Activated CD8-positive, alpha-beta T cell treated with anti-CD3 and anti-CD28 coated beads for 36 hours (primary cell): ENCODE measurements at regions not wholly inside any gene's neighbourhood (a gene's known extent, or its start where the extent isn't known, plus 50 kb on each side); places are given as distances from the start of the nearest gene placed in this dataset.

Experiments
- ATAC-seq: fragments of 200-7000 bp; cut with Tn5 transposase; one replicate; pipeline ENCODE4 v1.10.0; 2021; ENCODE audit warnings: mild to moderate bottlenecking, moderate library complexity
- CTCF ChIA-PET: fragments of 350-600 bp; sonication (Branson Sonifier 250); formaldehyde crosslinking; loops from one replicate; lab custom pipeline; 2021; ENCODE audit warnings: antibody characterized with exemption; lab: Charles Lee
- POLR2A ChIA-PET: fragments of 350-600 bp; sonication (Branson Sonifier 250); formaldehyde crosslinking; loops from one replicate; lab custom pipeline; 2021; ENCODE audit warnings: antibody characterized with exemption; lab: Charles Lee
- DNase-seq: peaks from one replicate; pipeline ENCODE4 v3.0.0-alpha.2; 2020
- H3K27ac Mint-ChIP-seq: one replicate; pipeline ENCODE4 v1.8.0; 2021; ENCODE audit warnings: mild to moderate bottlenecking, mixed read lengths
- H3K27me3 Mint-ChIP-seq: one replicate; pipeline ENCODE4 v1.8.0; 2021; ENCODE audit warnings: mixed read lengths
- H3K36me3 Mint-ChIP-seq: one replicate; pipeline ENCODE4 v1.8.0; 2021; ENCODE audit warnings: low read depth, mixed read lengths
- H3K4me1 Mint-ChIP-seq: one replicate; pipeline ENCODE4 v1.8.0; 2021; ENCODE audit warnings: low read depth, mixed read lengths
- H3K4me3 Mint-ChIP-seq: one replicate; pipeline ENCODE4 v1.8.0; 2021; ENCODE audit warnings: mild to moderate bottlenecking, moderate library complexity, mixed read lengths
- H3K9me3 Mint-ChIP-seq: one replicate; pipeline ENCODE4 v1.8.0; 2021; ENCODE audit warnings: mixed read lengths
- CTCF ChIP-seq: fragments of 200-600 bp; IDR thresholded peaks from one replicate; pipeline ENCODE4 v1.8.0; 2022; ENCODE audit warnings: antibody characterized with exemption, mild to moderate bottlenecking
- intact Hi-C: fragments of 100-400 bp; cut with micrococcal nuclease; formaldehyde crosslinking; loops from one replicate; pipeline ENCODE4 v1.10.0; 2022

GRCh38 chr4:32909736-32910135 lies 2189.6 kb downstream of the PCDH7 start:
- intact Hi-C loops = no loop called here
- Mint-ChIP-seq H3K4me3 (no peak overlapping the region), H3K27ac (no peak overlapping the region), H3K9me3 (peaks cover 14% of the 10 kb centered on the region), H3K27me3 (no peaks in the 10 kb centered on the region), H3K4me1 (no peaks in the 10 kb centered on the region), H3K36me3 (no peaks in the 10 kb centered on the region)
- ATAC-seq (no peak), DNase-seq (no peak)
- no peak for TF ChIP-seq CTCF
- CTCF ChIA-PET = no interaction called here
- POLR2A ChIA-PET = no interaction called here

- CTCF ChIA-PET = no interaction called here
- H3K27me3 Mint-ChIP-seq = no peaks in the 10 kb centered on the region
These were observed 2197.4 kb downstream of the PCDH7 start for GRCh38 chr4:32917586-32917985.

GRCh38 chr4:32929796-32930699 lies 2209.9 kb downstream of the PCDH7 start:
- Mint-ChIP-seq H3K4me1 (no peaks in the 10 kb centered on the region), H3K27ac (no peak overlapping the region), H3K9me3 (peaks cover 10% of the 10 kb centered on the region), H3K36me3 (no peaks in the 10 kb centered on the region), H3K4me3 (no peak overlapping the region), H3K27me3 (no peaks in the 10 kb centered on the region)
- ATAC-seq = no peak
- POLR2A ChIA-PET = no interaction called here
- intact Hi-C loops = no loop called here
- no peak for TF ChIP-seq CTCF
- no peak for DNase-seq
- CTCF ChIA-PET = no interaction called here

More at GRCh38 chr4:32917586-32917985, 2197.4 kb downstream of the PCDH7 start:
- Mint-ChIP-seq H3K9me3 (peaks cover 10% of the 10 kb centered on the region), H3K27ac (no peak overlapping the region), H3K4me1 (no peaks in the 10 kb centered on the region), H3K4me3 (no peak overlapping the region), H3K36me3 (no peaks in the 10 kb centered on the region)
- POLR2A ChIA-PET = no interaction called here
- TF ChIP-seq CTCF = no peak
- intact Hi-C loops = no loop called here
- no peak for DNase-seq
- ATAC-seq = no peak

- Mint-ChIP-seq H3K9me3 (peaks cover 10% of the 10 kb centered on the region), H3K36me3 (no peaks in the 10 kb centered on the region), H3K27ac (no peak overlapping the region), H3K4me3 (no peak overlapping the region), H3K4me1 (no peaks in the 10 kb centered on the region), H3K27me3 (no peaks in the 10 kb centered on the region)
- intact Hi-C loops = no loop called here
- ATAC-seq (no peak), DNase-seq (no peak)
- POLR2A ChIA-PET = no interaction called here
- CTCF ChIA-PET = no interaction called here
- TF ChIP-seq CTCF = no peak
These were observed 2210.5 kb downstream of the PCDH7 start for GRCh38 chr4:32930700-32931099.

GRCh38 chr4:32931475-32931874 lies 2211.3 kb downstream of the PCDH7 start:
- peaks cover 8% of the 10 kb centered on the region for H3K9me3 Mint-ChIP-seq
- no peak overlapping the region for H3K27ac Mint-ChIP-seq
- ChIA-PET CTCF (no interaction called here), POLR2A (no interaction called here)
- ATAC-seq = no peak
- intact Hi-C loops = no loop called here
- H3K36me3 Mint-ChIP-seq = no peaks in the 10 kb centered on the region
- H3K4me3 Mint-ChIP-seq = no peak overlapping the region
- no peak for DNase-seq
- TF ChIP-seq CTCF = no peak
- H3K4me1 Mint-ChIP-seq = no peaks in the 10 kb centered on the region
- H3K27me3 Mint-ChIP-seq = no peaks in the 10 kb centered on the region
